HUES48 (cell line): ENCODE measurements at regions not wholly inside any gene's neighbourhood (a gene's known extent, or its start where the extent isn't known, plus 50 kb on each side); places are given as distances from the start of the nearest gene placed in this dataset.
"Not testable (repeated sequence)": the region's sequence is repeated elsewhere in the genome, so short reads cannot be mapped to it uniquely, and the experiment has no call there.

Source experiments
- H3K27ac ChIP-seq: one replicate; pipeline ENCODE4 v1.7.0; 2013; ENCODE audit warnings: low read depth, low read length, inconsistent platforms
- H3K27me3 ChIP-seq: 2 replicates; pipeline ENCODE4 v1.6.1; 2013; ENCODE audit warnings: mild to moderate bottlenecking, low read length; ENCODE audit not compliant: control insufficient read depth, insufficient read depth
- H3K36me3 ChIP-seq: 2 replicates; pipeline ENCODE4 v1.6.1; 2013; ENCODE audit warnings: low read length; ENCODE audit not compliant: control insufficient read depth, insufficient read depth
- H3K4me1 ChIP-seq: 2 replicates; pipeline ENCODE4 v1.6.1; 2013; ENCODE audit warnings: mild to moderate bottlenecking, low read length; ENCODE audit not compliant: control insufficient read depth, insufficient read depth
- H3K4me3 ChIP-seq: 2 replicates; pipeline ENCODE4 v1.5.1; 2013; ENCODE audit warnings: mild to moderate bottlenecking, low read depth, low read length
- H3K9ac ChIP-seq: 2 replicates; pipeline ENCODE4 v1.6.1; 2013; ENCODE audit warnings: mild to moderate bottlenecking, low read depth, low read length, moderate library complexity
- H3K9me3 ChIP-seq: 2 replicates; pipeline ENCODE4 v1.6.1; 2013; ENCODE audit warnings: low read length; ENCODE audit not compliant: control insufficient read depth, insufficient read depth

- no peak overlapping the region for H3K9ac ChIP-seq
- H3K36me3 ChIP-seq = no peaks in the 10 kb centered on the region
- no peak overlapping the region for H3K27ac ChIP-seq
These were observed 186.6 kb upstream of the HAAO start for GRCh38 chr2:42978887-42979415.

GRCh38 chr2:42978175-42978886 is 185.9 kb upstream of the HAAO start:
- H3K27ac ChIP-seq = no peak overlapping the region

More at GRCh38 chr2:42978887-42979415, 186.6 kb upstream of the HAAO start:
- Histone ChIP-seq H3K4me3 (no peak overlapping the region), H3K9me3 (no peaks in the 10 kb centered on the region), H3K27me3 (no peaks in the 10 kb centered on the region), H3K4me1 (peaks cover 6% of the 10 kb centered on the region)

GRCh38 chr2:42977270-42978174 is 185.1 kb upstream of the HAAO start:
- H3K4me1 ChIP-seq = peaks cover 6% of the 10 kb centered on the region
- no peak overlapping the region for H3K4me3 ChIP-seq
- no peak overlapping the region for H3K9ac ChIP-seq
- no peaks in the 10 kb centered on the region for H3K27me3 ChIP-seq
- H3K36me3 ChIP-seq = no peaks in the 10 kb centered on the region
- no peak overlapping the region for H3K27ac ChIP-seq
- no peaks in the 10 kb centered on the region for H3K9me3 ChIP-seq

More at GRCh38 chr2:42978175-42978886, 185.9 kb upstream of the HAAO start:
- H3K36me3 ChIP-seq = no peaks in the 10 kb centered on the region
- H3K4me3 ChIP-seq = no peak overlapping the region
- no peaks in the 10 kb centered on the region for H3K9me3 ChIP-seq
- H3K27me3 ChIP-seq = no peaks in the 10 kb centered on the region
- H3K9ac ChIP-seq = no peak overlapping the region
- peaks cover 6% of the 10 kb centered on the region for H3K4me1 ChIP-seq

- no peak overlapping the region for H3K4me3 ChIP-seq
- no peaks in the 10 kb centered on the region for H3K9me3 ChIP-seq
- no peak overlapping the region for H3K9ac ChIP-seq
- H3K27ac ChIP-seq = no peak overlapping the region
- no peaks in the 10 kb centered on the region for H3K36me3 ChIP-seq
- no peaks in the 10 kb centered on the region for H3K27me3 ChIP-seq
- H3K4me1 ChIP-seq = peaks cover 6% of the 10 kb centered on the region
These were observed 184.0 kb upstream of the HAAO start for GRCh38 chr2:42976351-42976750.

- Histone ChIP-seq H3K4me3 (peak overlapping the region; percentile 58), H3K27ac (peak overlapping the region; percentile 27), H3K9ac (no peak overlapping the region), H3K36me3 (no peaks in the 10 kb centered on the region), H3K27me3 (no peaks in the 10 kb centered on the region), H3K4me1 (peaks cover 6% of the 10 kb centered on the region), H3K9me3 (no peaks in the 10 kb centered on the region)
These were observed 182.6 kb upstream of the HAAO start for GRCh38 chr2:42974721-42975717.

GRCh38 chr2:42974169-42974720 is 181.9 kb upstream of the HAAO start:
- H3K9ac ChIP-seq = no peak overlapping the region

GRCh38 chr2:42973726-42974125 is 181.3 kb upstream of the HAAO start:
- H3K4me3 ChIP-seq = no peak overlapping the region
- no peaks in the 10 kb centered on the region for H3K9me3 ChIP-seq
- no peak overlapping the region for H3K27ac ChIP-seq
- no peaks in the 10 kb centered on the region for H3K36me3 ChIP-seq
- no peak overlapping the region for H3K9ac ChIP-seq
- peaks cover 6% of the 10 kb centered on the region for H3K4me1 ChIP-seq
- H3K27me3 ChIP-seq = no peaks in the 10 kb centered on the region

More at GRCh38 chr2:42974169-42974720, 181.9 kb upstream of the HAAO start:
- H3K36me3 ChIP-seq = no peaks in the 10 kb centered on the region
- no peaks in the 10 kb centered on the region for H3K9me3 ChIP-seq
- H3K4me1 ChIP-seq = peaks cover 6% of the 10 kb centered on the region
- H3K27me3 ChIP-seq = no peaks in the 10 kb centered on the region
- no peak overlapping the region for H3K27ac ChIP-seq
- no peak overlapping the region for H3K4me3 ChIP-seq

GRCh38 chr2:42972933-42973516 is 180.6 kb upstream of the HAAO start:
- H3K9ac ChIP-seq, H3K27ac ChIP-seq, H3K36me3 ChIP-seq, H3K27me3 ChIP-seq, H3K4me3 ChIP-seq, H3K4me1 ChIP-seq, H3K9me3 ChIP-seq: not testable (repeated sequence)

GRCh38 chr2:42971947-42972736 is 179.8 kb upstream of the HAAO start:
- Histone ChIP-seq H3K27ac (no peak overlapping the region), H3K4me1 (peaks cover 6% of the 10 kb centered on the region)

More at GRCh38 chr2:42971947-42972736, 179.8 kb upstream of the HAAO start:
- Histone ChIP-seq H3K4me3 (no peak overlapping the region), H3K36me3 (no peaks in the 10 kb centered on the region), H3K27me3 (no peaks in the 10 kb centered on the region), H3K9me3 (no peaks in the 10 kb centered on the region), H3K9ac (no peak overlapping the region)
